Mesodermal cell (in vitro differentiated cells): ENCODE measurements at regions not wholly inside any gene's neighbourhood (a gene's known extent, or its start where the extent isn't known, plus 50 kb on each side); places are given as distances from the start of the nearest gene placed in this dataset.
A peak's percentile ranks its signal among the peaks of the same experiment; 100 is the strongest.

Source experiments
- H3K27ac ChIP-seq: 2 replicates; pipeline ENCODE4 v1.7.0; 2013; ENCODE audit warnings: mild to moderate bottlenecking, low read depth, low read length, moderate library complexity; ENCODE audit not compliant: severe bottlenecking
- H3K36me3 ChIP-seq: 2 replicates; pipeline ENCODE4 v1.7.1; 2013; ENCODE audit warnings: mild to moderate bottlenecking, low read length, moderate library complexity; ENCODE audit not compliant: control insufficient read depth, insufficient read depth
- H3K4me1 ChIP-seq: one replicate; pipeline ENCODE4 v1.7.1; 2013; ENCODE audit warnings: mild to moderate bottlenecking, low read length; ENCODE audit not compliant: insufficient read depth, control insufficient read depth, poor library complexity, severe bottlenecking
- H3K4me3 ChIP-seq: 2 replicates; pipeline ENCODE4 v1.7.0; 2013; ENCODE audit warnings: low read length, control low read depth, mild to moderate bottlenecking; ENCODE audit not compliant: insufficient read depth, poor library complexity, severe bottlenecking; ENCODE audit errors: extremely low read depth
- H3K9me3 ChIP-seq: 2 replicates; pipeline ENCODE4 v1.7.1; 2013; ENCODE audit warnings: mild to moderate bottlenecking, low read length, moderate library complexity; ENCODE audit not compliant: control insufficient read depth
- WGBS, 2 experiments: methylation state at CpG; one replicate each; pipeline ENCODE4 v1.1.5; 2013; ENCODE audit warnings: missing lambda C conversion rate in 2 of 2; ENCODE audit not compliant: insufficient coverage in 2 of 2; 5-methylcytosine and 5-hydroxymethylcytosine counted together

DNA sequence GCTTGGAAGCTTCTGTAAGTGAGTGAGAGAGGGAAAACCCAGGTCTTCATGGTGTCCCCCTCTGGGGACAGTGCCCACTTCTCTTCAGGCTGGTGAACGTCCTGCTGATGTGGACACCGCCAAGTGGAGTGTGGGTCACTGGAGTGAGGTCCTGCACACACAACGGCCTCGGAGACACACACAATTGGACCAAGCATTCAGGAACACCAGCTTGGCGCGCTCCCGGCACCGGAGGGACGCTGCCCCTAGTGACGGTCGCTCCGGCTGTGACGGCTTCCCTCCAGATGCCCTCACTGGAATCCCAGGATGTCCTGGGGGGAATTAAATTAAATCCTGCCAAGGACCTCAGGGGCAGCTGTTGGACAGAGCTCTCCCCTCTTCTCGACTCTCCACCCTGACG, 123.1 kb downstream of the ZNF664 start:
- WGBS, 2 experiments, result 91 to 99% methylated on average over 13 to 14 of the region's 15 CpGs
- H3K36me3 ChIP-seq, result no peaks in the 10 kb centered on the region
- H3K9me3 ChIP-seq, result peaks cover 7% of the 10 kb centered on the region
- no peak overlapping the region for H3K4me3 ChIP-seq
- no peak overlapping the region for H3K27ac ChIP-seq
- H3K4me1 ChIP-seq, result peaks cover 3% of the 10 kb centered on the region

DNA sequence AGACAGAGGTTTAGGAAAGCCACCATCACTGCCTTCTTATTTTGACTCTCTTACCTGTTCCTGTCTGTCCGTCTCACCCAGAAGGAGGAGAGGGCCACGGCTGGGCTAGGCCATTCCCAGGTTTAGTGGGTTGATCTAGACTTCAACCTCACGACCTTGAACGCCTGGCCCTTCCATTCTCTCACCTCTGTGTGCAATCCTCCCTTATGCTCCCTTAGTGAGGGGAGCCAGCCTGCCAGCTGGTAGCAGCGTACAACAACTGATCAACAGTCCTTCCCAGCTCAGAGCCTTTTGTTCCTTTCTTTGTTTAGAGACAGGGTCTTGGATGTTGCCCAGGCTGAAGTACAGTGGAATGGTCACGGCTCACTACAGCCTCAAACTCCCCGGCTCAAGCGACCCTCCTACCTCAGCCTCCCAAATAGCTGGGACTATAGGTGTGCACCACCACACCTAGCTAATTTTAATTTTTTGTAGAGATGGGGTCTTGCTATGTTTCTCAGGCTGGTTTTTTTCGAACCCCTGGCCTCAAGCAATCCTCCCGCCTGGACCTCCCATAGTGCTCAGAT, 123.9 kb downstream of the ZNF664 start:
- Histone ChIP-seq H3K36me3 (no peaks in the 10 kb centered on the region), H3K27ac (no peak overlapping the region), H3K4me1 (peaks cover 3% of the 10 kb centered on the region), H3K4me3 (no peak overlapping the region), H3K9me3 (peaks cover 7% of the 10 kb centered on the region)
- WGBS, 2 experiments, result 93 to 98% methylated on average over 4 to 6 of the region's 10 CpGs

DNA sequence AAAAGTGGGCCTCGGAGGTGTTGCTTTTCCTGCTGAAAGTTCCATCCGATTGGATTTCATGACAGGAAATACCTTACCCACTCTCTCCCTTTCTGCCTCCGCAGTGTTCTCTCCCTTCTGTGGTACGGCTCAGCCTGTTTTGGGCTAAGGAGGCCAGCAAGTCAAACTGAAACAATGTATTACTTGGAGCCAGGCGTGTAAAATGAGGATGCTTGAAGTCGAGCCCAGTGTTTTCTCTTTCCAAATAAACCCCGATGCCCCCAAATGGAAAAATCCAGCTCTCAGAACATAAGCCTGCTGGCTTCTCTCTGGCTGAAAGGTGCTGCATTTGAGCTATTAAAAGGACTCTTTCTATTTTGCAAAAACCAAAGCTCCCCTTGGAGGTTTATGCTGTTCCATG, 124.7 kb downstream of the ZNF664 start:
- Histone ChIP-seq H3K9me3 (peaks cover 6% of the 10 kb centered on the region), H3K4me3 (no peak overlapping the region), H3K27ac (no peak overlapping the region), H3K36me3 (no peaks in the 10 kb centered on the region), H3K4me1 (peaks cover 3% of the 10 kb centered on the region)
- WGBS, 2 experiments, result 92% methylated on average over 7 of the region's 7 CpGs

DNA sequence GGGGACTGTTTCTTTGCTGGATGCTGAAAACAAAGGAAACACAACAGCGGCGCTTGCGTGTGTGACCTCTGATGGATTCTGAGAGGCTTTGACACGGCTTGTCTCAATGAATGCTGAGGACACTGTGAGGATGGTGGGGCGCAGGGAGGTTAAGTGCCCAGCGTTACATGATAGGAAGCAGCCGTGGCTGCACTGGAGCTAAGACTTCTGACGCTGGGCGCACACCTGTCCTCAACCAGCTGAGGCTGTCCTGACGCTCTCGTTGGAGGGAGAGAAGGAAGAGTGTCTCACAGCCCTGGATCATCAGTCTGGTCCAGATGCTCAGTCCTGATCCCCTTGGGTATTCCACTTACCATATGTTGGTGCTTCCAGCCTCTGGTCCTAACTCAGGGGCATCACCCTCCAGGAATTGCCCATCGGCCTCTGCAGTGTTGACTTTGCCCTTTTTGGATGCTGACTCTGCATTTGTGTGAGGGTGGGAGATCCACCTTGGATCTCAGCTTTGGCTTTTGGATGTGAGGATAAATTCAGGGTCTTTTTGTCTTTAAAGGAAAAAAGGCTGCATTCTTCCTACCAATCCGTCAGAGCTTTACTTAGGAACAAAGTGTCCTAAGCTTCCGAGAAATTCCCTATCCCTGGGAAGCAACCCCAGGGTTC, 125.2 kb downstream of the ZNF664 start:
- H3K36me3 ChIP-seq, result no peaks in the 10 kb centered on the region
- no peak overlapping the region for H3K4me3 ChIP-seq
- H3K27ac ChIP-seq, result peak overlapping the region; percentile 41
- peaks cover under 1% of the 10 kb centered on the region for H3K9me3 ChIP-seq
- peaks cover 3% of the 10 kb centered on the region for H3K4me1 ChIP-seq
- 90% methylated on average over 12 to 14 of the region's 14 CpGs for WGBS, 2 experiments

DNA sequence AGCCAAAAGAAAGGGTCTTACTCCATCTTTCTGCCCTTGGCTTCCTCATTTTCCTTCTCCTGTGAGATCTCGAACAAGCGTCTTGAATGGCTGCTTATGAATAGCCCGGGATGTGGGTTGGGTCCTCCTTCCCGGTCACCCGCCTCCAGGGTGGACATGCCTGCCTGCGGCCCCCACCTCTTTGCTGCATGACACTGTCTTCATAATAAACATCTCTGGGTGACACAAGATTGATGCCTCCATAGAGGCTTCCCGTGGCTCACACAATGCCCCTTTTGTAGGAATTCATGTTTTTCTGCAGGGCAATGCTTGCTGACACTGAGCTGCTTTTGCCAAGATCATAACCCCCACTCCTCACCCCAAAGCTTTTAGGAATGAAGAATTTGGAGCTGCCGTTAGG, 125.9 kb downstream of the ZNF664 start:
- Histone ChIP-seq H3K9me3 (no peaks in the 10 kb centered on the region), H3K4me1 (peaks cover 3% of the 10 kb centered on the region), H3K27ac (peak overlapping the region; percentile 41), H3K4me3 (no peak overlapping the region), H3K36me3 (no peaks in the 10 kb centered on the region)
- 67 to 85% methylated on average over 8 of the region's 8 CpGs for WGBS, 2 experiments

DNA sequence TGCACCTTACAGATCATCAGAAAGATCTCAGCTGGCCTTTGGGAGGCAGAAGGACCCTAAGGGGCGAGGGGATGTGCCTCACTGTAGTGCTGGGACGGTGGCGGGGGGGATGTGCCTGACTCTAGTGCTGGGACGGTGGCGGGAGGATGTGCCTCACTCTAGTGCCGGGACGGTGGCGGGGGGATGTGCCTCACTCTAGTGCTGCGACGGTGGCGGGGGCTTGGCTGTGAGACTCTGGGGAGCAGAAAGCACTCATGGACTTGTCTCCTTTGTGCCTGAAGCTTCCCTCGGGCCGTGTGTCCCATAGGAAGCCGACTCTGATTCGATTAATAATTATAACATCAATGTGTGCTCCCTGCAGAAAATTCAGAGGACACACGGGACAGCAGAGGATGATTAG, 126.6 kb downstream of the ZNF664 start:
- Histone ChIP-seq H3K27ac (no peak overlapping the region), H3K4me1 (peaks cover 3% of the 10 kb centered on the region), H3K36me3 (no peaks in the 10 kb centered on the region), H3K9me3 (no peaks in the 10 kb centered on the region), H3K4me3 (no peak overlapping the region)
- WGBS, 2 experiments, result 94 to 96% methylated on average over 13 to 16 of the region's 16 CpGs

DNA sequence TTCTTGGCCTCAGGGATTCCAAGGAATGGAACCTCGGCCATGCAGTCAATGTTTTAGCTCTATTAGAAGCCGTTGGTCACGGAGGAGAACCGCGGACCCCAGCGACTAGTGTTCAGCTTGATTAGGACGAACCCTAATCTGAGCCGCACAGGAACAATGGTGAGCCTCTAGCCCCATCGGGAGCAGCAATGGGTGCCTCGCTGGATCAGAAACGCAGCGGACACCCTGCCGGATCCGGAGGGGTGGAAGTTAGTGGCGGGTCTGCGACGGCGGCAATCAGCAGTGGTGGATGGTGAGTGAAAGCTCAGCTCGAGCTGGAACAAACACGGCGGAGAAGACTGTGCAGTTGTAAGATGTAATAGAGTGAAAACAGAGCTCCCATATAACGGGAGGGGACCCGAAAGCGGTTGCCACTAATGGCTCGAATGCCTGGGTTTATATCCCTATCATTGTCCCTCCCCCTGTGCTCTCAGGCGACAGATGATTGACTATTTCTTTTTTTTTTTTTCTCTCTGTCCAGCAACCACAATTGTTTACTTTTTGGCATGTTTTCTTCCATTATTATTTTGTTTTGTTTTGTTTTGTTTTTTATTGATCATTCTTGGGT, 127.7 kb downstream of the ZNF664 start:
- no peak overlapping the region for H3K4me3 ChIP-seq
- no peaks in the 10 kb centered on the region for H3K36me3 ChIP-seq
- no peak overlapping the region for H3K27ac ChIP-seq
- peaks cover 3% of the 10 kb centered on the region for H3K4me1 ChIP-seq
- 84 to 86% methylated on average over 17 to 18 of the region's 26 CpGs for WGBS, 2 experiments
- H3K9me3 ChIP-seq, result no peaks in the 10 kb centered on the region

DNA sequence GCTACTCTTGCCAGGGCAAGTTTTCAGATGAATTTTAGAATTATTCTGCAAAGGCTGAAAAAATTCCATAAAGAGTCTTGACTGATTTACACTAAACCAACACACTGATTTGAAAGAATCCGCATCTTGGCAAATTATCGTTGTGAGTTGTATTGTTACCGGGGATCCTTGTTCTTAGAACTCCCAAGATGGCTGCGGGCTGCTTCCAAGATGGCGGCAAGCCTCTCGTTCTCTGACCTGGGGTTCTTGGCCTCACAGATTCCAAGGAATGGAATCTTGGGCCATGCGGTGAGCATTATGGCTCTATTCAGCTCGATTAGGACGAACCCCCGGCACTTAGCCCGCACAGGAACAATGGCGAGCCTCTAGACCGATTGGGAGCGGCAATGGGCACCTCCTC, 132.5 kb downstream of the ZNF664 start:
- H3K36me3 ChIP-seq, result no peaks in the 10 kb centered on the region
- 87 to 88% methylated on average over 13 to 14 of the region's 14 CpGs for WGBS, 2 experiments
- peaks cover 8% of the 10 kb centered on the region for H3K4me1 ChIP-seq

DNA sequence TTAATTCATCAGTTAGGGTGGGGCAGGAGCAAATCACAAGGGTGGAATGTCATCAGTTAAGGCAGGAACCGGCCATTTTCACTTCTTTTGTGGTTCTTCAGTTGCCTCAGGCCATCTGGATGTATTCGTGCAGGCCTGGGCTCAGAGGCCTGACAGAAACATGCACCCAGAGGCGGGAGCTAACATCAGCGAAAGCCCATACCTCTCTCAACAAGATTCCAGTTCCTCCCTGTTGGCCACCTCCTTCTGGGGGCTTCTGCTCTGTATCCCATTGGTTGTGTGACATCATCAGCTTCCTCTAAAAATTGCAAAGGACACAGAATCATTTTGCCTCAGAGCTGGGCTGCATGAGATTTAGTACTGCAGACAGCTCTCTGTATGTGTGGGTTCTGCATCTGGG, 134.3 kb downstream of the ZNF664 start:
- H3K4me3 ChIP-seq, result no peak overlapping the region
- H3K27ac ChIP-seq, result no peak overlapping the region
- no peaks in the 10 kb centered on the region for H3K9me3 ChIP-seq
- no peaks in the 10 kb centered on the region for H3K36me3 ChIP-seq
- WGBS, 2 experiments, result 94 to 97% methylated on average over 4 of the region's 4 CpGs
- H3K4me1 ChIP-seq, result peaks cover 12% of the 10 kb centered on the region

More for the DNA sequence above, 132.5 kb downstream of the ZNF664 start:
- Histone ChIP-seq H3K27ac (no peak overlapping the region), H3K9me3 (no peaks in the 10 kb centered on the region), H3K4me3 (no peak overlapping the region)

DNA sequence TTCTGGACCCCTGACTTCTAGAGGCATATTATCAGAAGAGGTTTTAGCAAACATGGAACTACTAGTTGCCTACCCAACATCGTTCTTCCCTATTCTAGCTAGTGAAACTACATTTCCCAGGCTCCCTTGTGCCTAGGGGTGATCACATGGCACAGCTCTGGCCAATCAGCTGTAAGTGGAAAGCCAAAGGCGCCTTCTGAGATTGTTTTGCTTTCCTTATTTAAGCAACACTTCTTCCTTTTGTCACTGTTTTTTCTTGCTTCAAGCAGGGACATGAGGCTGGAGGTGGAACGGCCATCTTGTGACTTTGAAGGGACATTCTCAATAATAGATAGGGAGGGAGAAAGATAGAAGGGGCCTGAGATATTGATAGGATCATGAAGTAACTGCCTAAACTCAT, 136.7 kb downstream of the ZNF664 start:
- Histone ChIP-seq H3K27ac (no peak overlapping the region), H3K4me3 (no peak overlapping the region), H3K4me1 (peaks cover 12% of the 10 kb centered on the region), H3K9me3 (no peaks in the 10 kb centered on the region), H3K36me3 (no peaks in the 10 kb centered on the region)
- 81 to 100% methylated on average over 1 to 2 of the region's 3 CpGs for WGBS, 2 experiments

DNA sequence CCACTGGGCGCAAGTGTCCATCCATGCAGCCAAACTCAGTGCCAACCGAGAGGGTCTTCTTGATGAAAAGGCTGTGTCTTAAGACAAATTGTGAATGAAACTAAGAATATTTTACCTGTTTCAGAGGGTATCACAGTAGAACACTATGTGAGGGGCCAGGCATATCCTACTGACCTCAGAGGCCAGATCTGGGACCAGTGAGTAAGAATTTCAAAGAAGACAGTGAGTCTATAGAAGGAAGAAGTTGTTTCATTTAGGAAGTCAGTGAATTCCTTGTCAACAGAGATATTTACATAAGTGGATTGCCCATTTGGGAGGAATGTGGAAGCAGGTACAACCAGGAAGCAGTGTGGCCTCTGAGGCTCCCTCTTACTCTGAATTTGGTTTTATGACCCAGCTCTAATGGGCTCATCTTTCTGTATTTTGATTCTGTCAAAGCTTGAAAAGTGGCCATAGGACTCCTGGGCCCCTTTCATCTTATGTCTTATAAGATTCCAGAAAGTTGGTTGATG, 137.4 kb downstream of the ZNF664 start:
- Histone ChIP-seq H3K27ac (peak overlapping the region; percentile 29), H3K9me3 (no peaks in the 10 kb centered on the region), H3K36me3 (no peaks in the 10 kb centered on the region), H3K4me1 (peaks cover 12% of the 10 kb centered on the region), H3K4me3 (no peak overlapping the region)
- 100% methylated on average over 2 of the region's 2 CpGs for WGBS, 2 experiments
